Smooth muscle cell (in vitro differentiated cells): ENCODE measurements at regions not wholly inside any gene's neighbourhood (a gene's known extent, or its start where the extent isn't known, plus 50 kb on each side); places are given as distances from the start of the nearest gene placed in this dataset.

Experiments
- DNase-seq: peaks from one replicate; lab custom pipeline; 2025; ENCODE audit not compliant: unreplicated experiment; lab: John Stamatoyannopoulos, UW
- H2AFZ ChIP-seq: fragments of 200-600 bp; sonication (generic); 2 replicates; pipeline ENCODE4 v1.6.0; 2016; ENCODE audit warnings: antibody characterized with exemption, low read depth, mild to moderate bottlenecking
- H3F3A ChIP-seq: fragments of 200-600 bp; sonication (generic); 2 replicates; pipeline ENCODE4 v1.6.0; 2017; ENCODE audit warnings: antibody characterized with exemption, low read depth
- H3K27ac ChIP-seq: fragments of 200-600 bp; sonication (generic); 2 replicates; pipeline ENCODE4 v1.5.1; 2016; ENCODE audit warnings: low read depth, mild to moderate bottlenecking
- H3K27me3 ChIP-seq: fragments of 200-600 bp; sonication (generic); 2 replicates; pipeline ENCODE4 v1.6.1; 2016; ENCODE audit warnings: low read depth, mild to moderate bottlenecking
- H3K36me3 ChIP-seq: fragments of 200-600 bp; sonication (generic); 2 replicates; pipeline ENCODE4 v1.5.1; 2016; ENCODE audit warnings: low read depth
- H3K4me1 ChIP-seq: fragments of 200-600 bp; sonication (generic); 2 replicates; pipeline ENCODE4 v1.5.1; 2016; ENCODE audit warnings: low read depth
- H3K4me2 ChIP-seq: fragments of 200-600 bp; sonication (generic); 2 replicates; pipeline ENCODE4 v1.6.0; 2016; ENCODE audit warnings: mild to moderate bottlenecking
- H3K4me3 ChIP-seq: fragments of 200-600 bp; sonication (generic); 2 replicates; pipeline ENCODE4 v1.5.1; 2016; ENCODE audit warnings: mild to moderate bottlenecking
- H3K79me2 ChIP-seq: fragments of 200-600 bp; sonication (generic); 2 replicates; pipeline ENCODE4 v1.6.0; 2016; ENCODE audit warnings: low read depth, mild to moderate bottlenecking
- H3K9ac ChIP-seq: fragments of 200-600 bp; sonication (generic); 2 replicates; pipeline ENCODE4 v1.6.0; 2016; ENCODE audit warnings: low read depth
- H3K9me3 ChIP-seq: fragments of 200-600 bp; sonication (generic); replicated peaks from 2 replicates; pipeline ENCODE4 v1.5.1; 2016; ENCODE audit warnings: low read depth
- H4K20me1 ChIP-seq: fragments of 200-600 bp; sonication (generic); 2 replicates; pipeline ENCODE4 v1.6.0; 2016; ENCODE audit warnings: low read depth
- WGBS: methylation state at CpG from one replicate; pipeline ENCODE4 v1.1.7; 2016; ENCODE audit warnings: low lambda C conversion rate; 5-methylcytosine and 5-hydroxymethylcytosine counted together
- TF ChIP-seq, protein P1 (sequence below): fragments of 200-600 bp; sonication (generic); IDR thresholded peaks from 2 replicates; pipeline ENCODE4 v1.5.1; 2017; ENCODE audit warnings: borderline replicate concordance, mild to moderate bottlenecking, antibody characterized with exemption; ENCODE audit not compliant: insufficient read depth, poor library complexity, severe bottlenecking

DNA sequence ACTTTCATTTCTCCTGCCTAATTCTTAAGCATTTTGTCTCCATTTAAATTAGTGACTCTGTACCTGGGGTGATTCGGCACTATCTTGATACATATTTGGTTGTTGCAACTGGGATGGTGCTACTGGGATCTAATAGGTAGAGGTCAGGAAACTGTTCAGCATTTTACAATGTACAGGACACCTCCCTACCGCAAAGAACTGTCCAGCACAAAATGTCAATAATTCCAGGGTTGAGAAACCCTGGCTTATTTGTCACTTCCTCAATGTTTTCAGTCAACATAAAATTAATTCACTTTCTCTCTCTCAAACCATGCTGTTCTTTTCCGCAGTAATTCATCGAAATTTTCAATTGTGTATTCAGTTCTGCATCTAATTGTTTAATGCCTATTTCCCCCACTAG, 151.4 kb upstream of the CALCR start:
- H3K36me3 ChIP-seq, result no peaks in the 10 kb centered on the region
- TF ChIP-seq, protein P1, sequence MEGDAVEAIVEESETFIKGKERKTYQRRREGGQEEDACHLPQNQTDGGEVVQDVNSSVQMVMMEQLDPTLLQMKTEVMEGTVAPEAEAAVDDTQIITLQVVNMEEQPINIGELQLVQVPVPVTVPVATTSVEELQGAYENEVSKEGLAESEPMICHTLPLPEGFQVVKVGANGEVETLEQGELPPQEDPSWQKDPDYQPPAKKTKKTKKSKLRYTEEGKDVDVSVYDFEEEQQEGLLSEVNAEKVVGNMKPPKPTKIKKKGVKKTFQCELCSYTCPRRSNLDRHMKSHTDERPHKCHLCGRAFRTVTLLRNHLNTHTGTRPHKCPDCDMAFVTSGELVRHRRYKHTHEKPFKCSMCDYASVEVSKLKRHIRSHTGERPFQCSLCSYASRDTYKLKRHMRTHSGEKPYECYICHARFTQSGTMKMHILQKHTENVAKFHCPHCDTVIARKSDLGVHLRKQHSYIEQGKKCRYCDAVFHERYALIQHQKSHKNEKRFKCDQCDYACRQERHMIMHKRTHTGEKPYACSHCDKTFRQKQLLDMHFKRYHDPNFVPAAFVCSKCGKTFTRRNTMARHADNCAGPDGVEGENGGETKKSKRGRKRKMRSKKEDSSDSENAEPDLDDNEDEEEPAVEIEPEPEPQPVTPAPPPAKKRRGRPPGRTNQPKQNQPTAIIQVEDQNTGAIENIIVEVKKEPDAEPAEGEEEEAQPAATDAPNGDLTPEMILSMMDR, result no peak
- H3K4me1 ChIP-seq, result no peaks in the 10 kb centered on the region
- no peaks in the 10 kb centered on the region for H3F3A ChIP-seq
- H2AFZ ChIP-seq, result no peak overlapping the region
- no peak overlapping the region for H3K9ac ChIP-seq
- H3K9me3 ChIP-seq, result no peaks in the 10 kb centered on the region
- H4K20me1 ChIP-seq, result no peaks in the 10 kb centered on the region
- no peaks in the 10 kb centered on the region for H3K79me2 ChIP-seq
- 90% methylated on average over 4 of the region's 4 CpGs for WGBS
- no peak overlapping the region for H3K4me3 ChIP-seq
- no peak for DNase-seq
- H3K27me3 ChIP-seq, result peaks cover 3% of the 10 kb centered on the region
- H3K4me2 ChIP-seq, result no peak overlapping the region
- no peak overlapping the region for H3K27ac ChIP-seq

DNA sequence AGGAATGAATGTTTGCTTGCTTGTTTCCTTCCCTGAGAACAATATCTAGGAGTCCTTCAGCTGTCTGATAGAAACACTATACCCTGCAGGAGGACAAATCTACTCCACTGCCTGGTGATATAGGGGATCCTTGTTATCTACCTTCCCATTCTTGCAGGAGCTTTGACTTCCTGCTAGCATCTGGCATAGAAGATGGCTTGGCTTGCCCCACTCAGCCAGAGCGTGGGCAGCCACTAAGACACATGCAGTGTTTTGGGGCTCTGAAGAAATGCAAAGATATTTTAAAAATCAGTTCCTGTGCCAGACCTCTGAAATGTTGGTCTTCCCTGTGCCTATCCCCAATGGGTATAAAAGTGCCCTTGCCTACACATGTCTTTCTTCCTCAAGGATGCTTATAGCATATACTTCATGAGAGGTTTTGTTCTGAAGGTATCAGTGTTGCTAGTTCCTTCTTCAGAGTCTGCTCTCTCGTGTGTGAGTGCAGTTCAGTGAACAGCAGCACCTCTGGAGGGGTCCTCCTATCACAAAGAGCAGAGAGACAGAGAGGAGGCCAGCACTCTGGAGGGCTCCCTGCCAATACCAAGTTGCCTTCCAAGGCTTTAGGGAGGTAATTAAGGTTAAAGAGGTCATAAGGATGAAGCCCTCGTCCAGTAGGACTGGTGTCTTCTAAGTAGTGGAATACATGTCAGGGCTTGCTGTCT, 149.1 kb upstream of the CALCR start:
- no peaks in the 10 kb centered on the region for H3F3A ChIP-seq
- H3K4me1 ChIP-seq, result no peaks in the 10 kb centered on the region
- TF ChIP-seq, protein P1, result no peak
- H3K4me3 ChIP-seq, result no peak overlapping the region
- no peak for DNase-seq
- H3K9ac ChIP-seq, result no peak overlapping the region
- peaks cover 3% of the 10 kb centered on the region for H3K27me3 ChIP-seq
- H4K20me1 ChIP-seq, result peaks cover 4% of the 10 kb centered on the region
- H3K9me3 ChIP-seq, result no peaks in the 10 kb centered on the region
- WGBS, result 73% methylated on average over 3 of the region's 3 CpGs
- H3K4me2 ChIP-seq, result no peak overlapping the region
- H3K27ac ChIP-seq, result no peak overlapping the region
- no peak overlapping the region for H2AFZ ChIP-seq
- H3K79me2 ChIP-seq, result no peaks in the 10 kb centered on the region
- H3K36me3 ChIP-seq, result no peaks in the 10 kb centered on the region

DNA sequence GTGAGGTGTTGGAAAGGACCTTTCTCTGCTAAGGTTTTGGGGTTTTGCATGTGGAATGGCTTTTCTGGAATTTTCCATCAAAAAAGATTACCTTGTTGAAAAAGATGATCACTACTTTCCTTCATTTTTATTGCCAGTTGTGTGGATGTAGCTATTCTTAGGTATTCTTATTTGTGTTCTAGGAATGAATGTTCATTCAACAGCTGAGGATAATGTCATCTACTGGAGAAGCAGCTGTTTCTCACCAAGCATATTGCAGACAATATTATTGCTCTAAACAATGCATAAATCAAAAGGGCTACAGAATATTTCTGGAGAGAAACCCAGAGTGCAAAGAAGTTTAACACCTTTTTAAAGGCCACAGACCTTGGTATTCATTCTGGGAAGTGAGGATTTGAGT, 145.6 kb upstream of the CALCR start:
- no peak overlapping the region for H3K27ac ChIP-seq
- DNase-seq, result no peak
- peaks cover 4% of the 10 kb centered on the region for H4K20me1 ChIP-seq
- no peaks in the 10 kb centered on the region for H3K9me3 ChIP-seq
- no peaks in the 10 kb centered on the region for H3K79me2 ChIP-seq
- H3K4me3 ChIP-seq, result no peak overlapping the region
- H3K36me3 ChIP-seq, result no peaks in the 10 kb centered on the region
- H3K27me3 ChIP-seq, result no peaks in the 10 kb centered on the region
- TF ChIP-seq, protein P1, result no peak
- peak overlapping the region; percentile 42 for H3K4me2 ChIP-seq
- H3K4me1 ChIP-seq, result no peaks in the 10 kb centered on the region
- no peak overlapping the region for H2AFZ ChIP-seq
- no peaks in the 10 kb centered on the region for H3F3A ChIP-seq
- no peak overlapping the region for H3K9ac ChIP-seq

DNA sequence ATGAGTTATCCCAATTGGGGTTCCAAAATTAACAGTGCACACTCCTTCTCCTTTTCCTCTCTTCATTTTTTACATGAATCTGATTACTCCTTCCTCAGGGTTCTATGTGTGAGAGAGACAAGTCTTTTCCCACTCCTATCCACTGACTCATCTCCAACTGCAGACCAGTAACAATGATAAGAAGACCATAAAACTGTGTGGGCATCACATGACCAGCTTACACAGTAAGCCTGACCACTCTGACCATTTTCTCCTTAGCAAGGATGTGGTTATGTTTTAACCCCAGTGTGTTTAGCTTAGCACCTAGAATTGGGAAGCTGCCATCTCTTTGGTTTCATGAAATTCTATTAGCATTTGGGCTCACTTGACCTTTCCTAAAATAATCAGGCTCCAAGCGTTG, 145.0 kb upstream of the CALCR start:
- Histone ChIP-seq H3K79me2 (no peaks in the 10 kb centered on the region), H3K4me2 (peak overlapping the region; percentile 42), H2AFZ (no peak overlapping the region), H3K27ac (peak overlapping the region; percentile 17), H3F3A (no peaks in the 10 kb centered on the region), H4K20me1 (peaks cover 4% of the 10 kb centered on the region), H3K4me3 (no peak overlapping the region), H3K4me1 (no peaks in the 10 kb centered on the region), H3K27me3 (no peaks in the 10 kb centered on the region), H3K9ac (no peak overlapping the region), H3K9me3 (no peaks in the 10 kb centered on the region), H3K36me3 (no peaks in the 10 kb centered on the region)
- DNase-seq, result no peak
- TF ChIP-seq, protein P1, result no peak
- WGBS, result 13% methylated on average over 1 of the region's 1 CpG
